HEK293 (cell line): ENCODE measurements at regions not wholly inside any gene's neighbourhood (a gene's known extent, or its start where the extent isn't known, plus 50 kb on each side); places are given as distances from the start of the nearest gene placed in this dataset.
"Not testable (repeated sequence)": the region's sequence is repeated elsewhere in the genome, so short reads cannot be mapped to it uniquely, and the experiment has no call there.

Experiments
- CTCF ChIA-PET: fragments of 350-600 bp; formaldehyde crosslinking; extraction: SDS; loops from one replicate; lab custom pipeline; 2021; ENCODE audit warnings: antibody characterized with exemption; lab: Yijun Ruan, JAX
- POLR2A ChIA-PET: fragments of 300-600 bp; formaldehyde crosslinking; extraction: SDS; loops from one replicate; lab custom pipeline; 2020; ENCODE audit warnings: antibody characterized with exemption, inconsistent platforms; lab: Yijun Ruan, JAX
- H3K27ac ChIP-seq: fragments of 200-500 bp; sonication (Bioruptor generic); 2 replicates; pipeline ENCODE4 v1.5.1; 2014; ENCODE audit warnings: low read depth, low read length, control low read depth, inconsistent platforms; ENCODE audit errors: extremely low read depth
- H3K36me3 ChIP-seq, 2 experiments: fragments of 200-500 bp in 1 of 2; sonication (Bioruptor generic) in 1 of 2; 1 replicate in 1 of 2; 2 replicates in 1 of 2; pipeline ENCODE4 v1.5.1; 2014 to 2017; ENCODE audit warnings: inconsistent platforms in 2 of 2, low read length in 2 of 2; ENCODE audit not compliant: control insufficient read depth in 2 of 2, insufficient read depth in 1 of 2
- H3K4me1 ChIP-seq: fragments of 200-500 bp; sonication (Bioruptor generic); 2 replicates; pipeline ENCODE4 v1.5.1; 2014; ENCODE audit warnings: mild to moderate bottlenecking, low read length, inconsistent platforms; ENCODE audit not compliant: control insufficient read depth, insufficient read depth
- H3K4me3 ChIP-seq: 2 replicates; pipeline ENCODE4 v1.5.1; 2011; ENCODE audit warnings: low read depth, mild to moderate bottlenecking, control low read depth, low read length, moderate library complexity
- H3K9me3 ChIP-seq: fragments of 200-500 bp; sonication (Bioruptor generic); 2 replicates; pipeline ENCODE4 v1.5.1; 2014; ENCODE audit warnings: low read depth, low read length, inconsistent platforms; ENCODE audit not compliant: control insufficient read depth, insufficient read depth
- HOXA7 ChIP-seq: sonication (generic); formaldehyde crosslinking; IDR thresholded peaks from 2 replicates; pipeline ENCODE4 v1.8.1; 2022; ENCODE audit warnings: missing genetic modification reagents, borderline replicate concordance
- IKZF3 ChIP-seq: fragments of 450-650 bp; IDR thresholded peaks from 2 replicates; pipeline ENCODE4 v1.5.0; 2018; ENCODE audit warnings: missing biosample characterization, mild to moderate bottlenecking, missing genetic modification characterization, moderate library complexity
- OVOL3 ChIP-seq: fragments of 450-650 bp; formaldehyde crosslinking; IDR thresholded peaks from 2 replicates; pipeline ENCODE4 v1.5.1; 2016; ENCODE audit warnings: missing biosample characterization, missing genetic modification characterization
- SP7 ChIP-seq: fragments of 450-650 bp; formaldehyde crosslinking; IDR thresholded peaks from 2 replicates; pipeline ENCODE4 v1.5.1; 2016; ENCODE audit warnings: missing biosample characterization, missing genetic modification characterization
- ZBTB8A ChIP-seq: fragments of 450-650 bp; formaldehyde crosslinking; IDR thresholded peaks from 2 replicates; pipeline ENCODE4 v1.5.1; 2016; ENCODE audit warnings: missing biosample characterization, missing genetic modification characterization
- ZNF10 ChIP-seq: fragments of 450-650 bp; formaldehyde crosslinking; IDR thresholded peaks from 2 replicates; pipeline ENCODE4 v1.5.1; 2017; ENCODE audit warnings: missing biosample characterization, missing genetic modification characterization
- ZNF175 ChIP-seq: fragments of 450-650 bp; formaldehyde crosslinking; IDR thresholded peaks from 2 replicates; pipeline ENCODE4 v1.5.1; 2016; ENCODE audit warnings: missing biosample characterization, missing genetic modification characterization
- ZNF184 ChIP-seq: fragments of 450-650 bp; IDR thresholded peaks from 2 replicates; pipeline ENCODE4 v1.5.1; 2018; ENCODE audit warnings: missing biosample characterization, mild to moderate bottlenecking, missing genetic modification characterization
- ZNF23 ChIP-seq: fragments of 450-650 bp; formaldehyde crosslinking; IDR thresholded peaks from 2 replicates; pipeline ENCODE4 v1.5.1; 2016; ENCODE audit warnings: missing biosample characterization, missing genetic modification characterization, borderline replicate concordance
- ZNF404 ChIP-seq: fragments of 450-650 bp; formaldehyde crosslinking; IDR thresholded peaks from 2 replicates; pipeline ENCODE4 v1.5.1; 2017; ENCODE audit warnings: missing biosample characterization, missing genetic modification characterization
- ZNF544 ChIP-seq: fragments of 450-650 bp; formaldehyde crosslinking; IDR thresholded peaks from 2 replicates; pipeline ENCODE4 v1.5.0; 2017; ENCODE audit warnings: missing biosample characterization, missing genetic modification characterization
- ZNF558 ChIP-seq: fragments of 450-650 bp; formaldehyde crosslinking; IDR thresholded peaks from 2 replicates; pipeline ENCODE4 v1.5.1; 2016; ENCODE audit warnings: missing biosample characterization, missing genetic modification characterization
- ZNF596 ChIP-seq: fragments of 450-650 bp; IDR thresholded peaks from 2 replicates; pipeline ENCODE4 v1.5.0; 2018; ENCODE audit warnings: missing biosample characterization, mild to moderate bottlenecking, missing genetic modification characterization, moderate library complexity
- ZNF623 ChIP-seq: fragments of 450-650 bp; formaldehyde crosslinking; IDR thresholded peaks from 2 replicates; pipeline ENCODE4 v1.5.1; 2016; ENCODE audit warnings: missing biosample characterization, missing genetic modification characterization
- ZNF624 ChIP-seq: fragments of 450-650 bp; formaldehyde crosslinking; IDR thresholded peaks from 2 replicates; pipeline ENCODE4 v1.5.1; 2017; ENCODE audit warnings: missing biosample characterization, missing genetic modification characterization
- ZNF629 ChIP-seq: fragments of 450-650 bp; formaldehyde crosslinking; IDR thresholded peaks from 2 replicates; pipeline ENCODE4 v1.5.1; 2017; ENCODE audit warnings: missing biosample characterization, missing genetic modification characterization
- ZNF658 ChIP-seq: fragments of 450-650 bp; formaldehyde crosslinking; IDR thresholded peaks from 2 replicates; pipeline ENCODE4; 2016; ENCODE audit warnings: missing biosample characterization, missing genetic modification characterization
- ZNF785 ChIP-seq: fragments of 450-650 bp; formaldehyde crosslinking; IDR thresholded peaks from 2 replicates; pipeline ENCODE4 v1.5.1; 2016; ENCODE audit warnings: missing biosample characterization, missing genetic modification characterization
- ZNF792 ChIP-seq: fragments of 450-650 bp; formaldehyde crosslinking; IDR thresholded peaks from 2 replicates; pipeline ENCODE4 v1.5.1; 2016; ENCODE audit warnings: missing biosample characterization, missing genetic modification characterization
- ZSCAN16 ChIP-seq: fragments of 450-650 bp; formaldehyde crosslinking; IDR thresholded peaks from 2 replicates; pipeline ENCODE4 v1.5.1; 2016; ENCODE audit warnings: missing biosample characterization, missing genetic modification characterization
- TF ChIP-seq, protein P1 (sequence below): fragments of 450-650 bp; formaldehyde crosslinking; IDR thresholded peaks from 2 replicates; pipeline ENCODE4 v1.5.1; 2017; ENCODE audit warnings: missing biosample characterization, missing genetic modification characterization
- TF ChIP-seq, protein P2 (sequence below): fragments of 450-650 bp; formaldehyde crosslinking; IDR thresholded peaks from 2 replicates; pipeline ENCODE4 v1.5.1; 2016; ENCODE audit warnings: missing biosample characterization, missing genetic modification characterization
- TF ChIP-seq, protein P3 (sequence below): fragments of 450-650 bp; formaldehyde crosslinking; IDR thresholded peaks from 2 replicates; pipeline ENCODE4 v1.5.1; 2016; ENCODE audit warnings: missing biosample characterization, missing genetic modification characterization
- TF ChIP-seq, protein P4 (sequence below): fragments of 450-650 bp; formaldehyde crosslinking; IDR thresholded peaks from 2 replicates; pipeline ENCODE4 v1.5.1; 2016; ENCODE audit warnings: missing biosample characterization, missing genetic modification characterization

DNA sequence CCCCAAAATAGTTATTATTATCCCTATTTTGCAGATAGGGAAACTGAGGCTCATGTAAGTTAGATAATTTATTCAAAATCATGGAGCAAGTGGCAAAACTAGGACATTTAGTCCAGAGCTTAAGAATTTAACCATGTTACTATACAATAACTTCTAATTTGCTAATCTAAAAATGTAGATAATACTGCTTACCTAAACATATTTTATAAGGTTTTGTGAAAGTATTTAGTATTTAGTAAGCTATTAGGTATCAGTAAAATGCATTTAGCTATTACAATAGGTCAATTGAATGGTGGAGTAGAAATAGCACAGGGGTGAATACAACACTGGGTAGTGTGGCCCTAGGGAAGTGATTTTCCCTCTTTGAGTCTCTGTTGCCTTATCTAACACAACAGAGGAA lies 648.3 kb downstream of the KIF4B start:
- H3K9me3 ChIP-seq = no peaks in the 10 kb centered on the region
- H3K36me3 ChIP-seq = no peaks in the 10 kb centered on the region
- no peak for TF ChIP-seq ZNF596 (tag by site-specific recombination)
- no peak for TF ChIP-seq ZSCAN16 (tag by site-specific recombination)
- TF ChIP-seq SP7 (tag by site-specific recombination) = no peak
- no peak for TF ChIP-seq ZNF623
- TF ChIP-seq ZNF544 (tag by site-specific recombination) = no peak
- no peak for TF ChIP-seq ZNF184
- TF ChIP-seq, protein P1, sequence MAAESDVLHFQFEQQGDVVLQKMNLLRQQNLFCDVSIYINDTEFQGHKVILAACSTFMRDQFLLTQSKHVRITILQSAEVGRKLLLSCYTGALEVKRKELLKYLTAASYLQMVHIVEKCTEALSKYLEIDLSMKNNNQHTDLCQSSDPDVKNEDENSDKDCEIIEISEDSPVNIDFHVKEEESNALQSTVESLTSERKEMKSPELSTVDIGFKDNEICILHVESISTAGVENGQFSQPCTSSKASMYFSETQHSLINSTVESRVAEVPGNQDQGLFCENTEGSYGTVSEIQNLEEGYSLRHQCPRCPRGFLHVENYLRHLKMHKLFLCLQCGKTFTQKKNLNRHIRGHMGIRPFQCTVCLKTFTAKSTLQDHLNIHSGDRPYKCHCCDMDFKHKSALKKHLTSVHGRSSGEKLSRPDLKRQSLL (tag by site-specific recombination) = no peak
- no peak for TF ChIP-seq ZNF23 (tag by site-specific recombination)
- no peak overlapping the region for H3K27ac ChIP-seq
- H3K4me3 ChIP-seq = no peak overlapping the region
- H3K4me1 ChIP-seq = no peaks in the 10 kb centered on the region
- CTCF ChIA-PET = no interaction called here
- POLR2A ChIA-PET = no interaction called here

DNA sequence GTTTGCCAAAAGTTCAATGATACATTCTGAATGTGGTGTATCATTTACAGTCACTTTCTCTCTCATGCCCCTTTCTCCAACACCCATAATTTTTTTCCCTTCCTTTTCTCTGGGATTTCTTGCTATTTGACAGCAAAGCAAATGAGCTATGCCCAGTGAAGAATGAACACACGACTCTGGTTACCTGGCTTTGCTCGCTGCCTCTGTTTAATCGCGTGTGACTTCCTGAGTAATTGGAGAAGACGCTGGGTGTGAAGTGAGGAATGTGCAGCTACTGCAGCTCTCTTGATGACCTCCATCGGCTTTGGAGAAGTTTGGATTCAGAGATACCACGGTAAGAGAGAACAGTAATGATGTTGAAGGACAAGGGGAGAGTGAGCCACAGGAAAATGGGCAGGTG lies 651.8 kb downstream of the KIF4B start:
- no peaks in the 10 kb centered on the region for H3K9me3 ChIP-seq
- POLR2A ChIA-PET = no interaction called here
- CTCF ChIA-PET = no interaction called here
- H3K27ac ChIP-seq = no peak overlapping the region
- no peaks in the 10 kb centered on the region for H3K4me1 ChIP-seq
- no peaks in the 10 kb centered on the region for H3K36me3 ChIP-seq
- H3K4me3 ChIP-seq = no peak overlapping the region
- TF ChIP-seq ZNF658 (tag by site-specific recombination) (no peak), ZBTB8A (tag by site-specific recombination) (no peak), ZNF175 (tag by site-specific recombination) (no peak), ZNF558 (tag by site-specific recombination) (no peak), ZNF785 (tag by site-specific recombination) (no peak), IKZF3 (tag by site-specific recombination) (no peak), ZNF404 (no peak), ZNF792 (tag by site-specific recombination) (no peak), ZNF629 (no peak), ZNF10 (tag by site-specific recombination) (no peak), HOXA7 (CRISPR knock-in tag) (no peak), ZNF624 (tag by site-specific recombination) (no peak), OVOL3 (tag by site-specific recombination) (no peak)
- TF ChIP-seq, protein P2, sequence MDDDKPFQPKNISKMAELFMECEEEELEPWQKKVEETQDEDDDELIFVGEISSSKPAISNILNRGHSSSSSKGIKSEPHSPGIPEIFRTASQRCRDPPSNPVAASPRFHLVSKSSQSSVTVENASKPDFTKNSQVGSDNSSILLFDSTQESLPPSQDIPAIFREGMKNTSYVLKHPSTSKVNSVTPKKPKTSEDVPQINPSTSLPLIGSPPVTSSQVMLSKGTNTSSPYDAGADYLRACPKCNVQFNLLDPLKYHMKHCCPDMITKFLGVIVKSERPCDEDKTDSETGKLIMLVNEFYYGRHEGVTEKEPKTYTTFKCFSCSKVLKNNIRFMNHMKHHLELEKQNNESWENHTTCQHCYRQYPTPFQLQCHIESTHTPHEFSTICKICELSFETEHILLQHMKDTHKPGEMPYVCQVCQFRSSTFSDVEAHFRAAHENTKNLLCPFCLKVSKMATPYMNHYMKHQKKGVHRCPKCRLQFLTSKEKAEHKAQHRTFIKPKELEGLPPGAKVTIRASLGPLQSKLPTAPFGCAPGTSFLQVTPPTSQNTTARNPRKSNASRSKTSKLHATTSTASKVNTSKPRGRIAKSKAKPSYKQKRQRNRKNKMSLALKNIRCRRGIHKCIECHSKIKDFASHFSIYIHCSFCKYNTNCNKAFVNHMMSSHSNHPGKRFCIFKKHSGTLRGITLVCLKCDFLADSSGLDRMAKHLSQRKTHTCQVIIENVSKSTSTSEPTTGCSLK (tag by site-specific recombination) = no peak
- TF ChIP-seq, protein P3, sequence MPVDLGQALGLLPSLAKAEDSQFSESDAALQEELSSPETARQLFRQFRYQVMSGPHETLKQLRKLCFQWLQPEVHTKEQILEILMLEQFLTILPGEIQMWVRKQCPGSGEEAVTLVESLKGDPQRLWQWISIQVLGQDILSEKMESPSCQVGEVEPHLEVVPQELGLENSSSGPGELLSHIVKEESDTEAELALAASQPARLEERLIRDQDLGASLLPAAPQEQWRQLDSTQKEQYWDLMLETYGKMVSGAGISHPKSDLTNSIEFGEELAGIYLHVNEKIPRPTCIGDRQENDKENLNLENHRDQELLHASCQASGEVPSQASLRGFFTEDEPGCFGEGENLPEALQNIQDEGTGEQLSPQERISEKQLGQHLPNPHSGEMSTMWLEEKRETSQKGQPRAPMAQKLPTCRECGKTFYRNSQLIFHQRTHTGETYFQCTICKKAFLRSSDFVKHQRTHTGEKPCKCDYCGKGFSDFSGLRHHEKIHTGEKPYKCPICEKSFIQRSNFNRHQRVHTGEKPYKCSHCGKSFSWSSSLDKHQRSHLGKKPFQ = no peak
- TF ChIP-seq, protein P4, sequence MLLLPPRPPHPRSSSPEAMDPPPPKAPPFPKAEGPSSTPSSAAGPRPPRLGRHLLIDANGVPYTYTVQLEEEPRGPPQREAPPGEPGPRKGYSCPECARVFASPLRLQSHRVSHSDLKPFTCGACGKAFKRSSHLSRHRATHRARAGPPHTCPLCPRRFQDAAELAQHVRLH (tag by site-specific recombination) = no peak
- TF ChIP-seq, all 188 proteins: peak for 0

DNA sequence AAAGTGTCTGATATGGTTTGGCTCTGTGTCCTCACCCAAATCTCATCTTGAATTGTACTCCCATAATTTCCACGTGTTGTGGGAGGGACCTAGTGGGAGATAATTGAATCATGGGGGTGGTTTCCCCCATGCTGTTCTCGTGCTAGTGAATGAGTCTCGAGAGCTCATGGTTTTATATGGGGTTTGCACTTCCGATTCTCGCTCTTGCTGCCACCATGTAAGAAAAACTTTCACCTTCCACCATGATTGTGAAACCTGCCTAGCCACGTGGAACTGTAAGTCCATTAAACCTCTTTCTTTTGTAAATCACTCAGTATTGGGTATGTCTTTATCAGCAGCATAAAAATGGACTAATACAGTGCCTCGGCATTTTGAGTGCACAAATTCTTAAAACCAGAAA lies 655.0 kb upstream of the SGCD start:
- H3K27ac ChIP-seq, H3K9me3 ChIP-seq, POLR2A ChIA-PET, H3K4me3 ChIP-seq, CTCF ChIA-PET, H3K36me3 ChIP-seq, H3K4me1 ChIP-seq: not testable (repeated sequence)
